HG03378 (cell line): ENCODE measurements at regions not wholly inside any gene's neighbourhood (a gene's known extent, or its start where the extent isn't known, plus 50 kb on each side); places are given as distances from the start of the nearest gene placed in this dataset.
"Not testable (repeated sequence)": the region's sequence is repeated elsewhere in the genome, so short reads cannot be mapped to it uniquely, and the experiment has no call there.

Source experiments
- ATAC-seq: cut with Tn5 transposase; IDR thresholded peaks from one replicate; pipeline ENCODE4 v1.9.1; 2021; ENCODE audit warnings: mild to moderate bottlenecking, moderate library complexity; ENCODE audit not compliant: unreplicated experiment

DNA sequence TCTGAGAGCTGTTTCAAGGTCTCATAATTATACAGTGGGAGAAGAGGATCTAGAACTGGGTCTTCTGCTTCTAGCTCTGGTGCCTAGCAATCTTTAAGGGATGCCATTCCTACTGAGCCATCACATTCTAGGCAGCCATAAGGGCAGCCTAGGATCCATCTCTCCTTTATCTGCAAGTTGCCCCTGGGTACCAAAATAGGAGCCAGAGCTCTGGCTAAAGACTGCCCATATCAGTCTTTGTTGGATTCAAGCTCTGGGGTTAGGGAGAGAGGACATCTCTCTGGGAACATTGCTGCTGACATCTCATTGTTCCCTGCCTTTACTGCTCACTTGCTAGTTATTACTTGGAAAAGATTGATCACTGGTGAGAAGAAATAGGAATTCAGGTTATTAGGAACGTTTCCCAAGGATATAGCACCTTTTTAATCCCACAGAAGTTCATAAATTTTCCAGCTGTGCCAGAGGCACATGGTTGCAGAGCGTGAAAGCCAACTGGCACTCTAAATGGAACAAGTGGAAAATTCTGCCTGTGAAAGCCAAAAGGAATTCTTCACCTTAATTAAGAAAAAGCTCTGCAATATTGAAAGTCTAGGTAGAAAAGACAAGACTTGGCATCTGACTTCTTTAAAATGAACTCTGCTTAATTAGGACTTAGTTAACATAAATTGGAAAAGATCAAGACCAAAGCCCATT lies 102.2 kb downstream of the CDC42EP3 start:
- ATAC-seq, result no peak

- no peak for ATAC-seq
Measured at GRCh38 chr2:37569986-37570679, 101.3 kb downstream of the CDC42EP3 start.

DNA sequence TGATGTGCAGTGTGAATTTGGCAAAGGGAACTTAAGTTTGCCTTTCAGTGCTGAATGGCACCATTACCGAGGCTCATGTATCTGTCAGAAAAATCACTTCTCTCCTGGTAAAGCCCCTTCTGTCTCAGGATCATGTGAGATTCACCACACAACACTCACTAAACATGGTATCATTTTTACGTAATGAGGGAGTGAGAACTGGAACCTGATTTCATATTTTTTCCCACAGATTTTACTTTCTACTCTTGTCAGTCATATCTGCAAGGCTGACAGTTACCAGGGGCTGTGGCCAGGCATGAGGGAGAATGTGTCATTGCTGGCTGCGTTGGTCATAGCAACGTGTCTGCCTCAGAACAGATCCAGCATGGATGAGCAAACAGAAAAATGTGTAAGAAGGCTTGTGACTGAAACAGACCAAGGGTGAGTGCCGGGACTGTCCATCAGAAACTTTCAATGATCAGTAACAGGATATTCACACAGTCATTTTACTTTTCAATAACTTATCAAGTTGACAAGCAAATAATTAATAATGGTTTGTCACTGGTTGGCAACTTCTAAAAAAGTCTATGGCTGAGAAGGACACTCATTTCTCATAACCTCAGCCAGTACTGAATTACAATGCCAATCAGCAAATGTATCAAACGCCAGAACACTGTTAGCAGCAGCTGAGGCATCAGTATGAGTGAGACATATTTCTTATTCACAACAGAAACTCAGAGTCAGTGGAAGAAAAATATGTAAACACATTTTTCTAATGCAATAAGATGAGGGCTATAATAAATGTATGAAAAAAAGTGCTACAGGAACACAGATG lies 100.5 kb downstream of the CDC42EP3 start:
- ATAC-seq, result peak; percentile 89

DNA sequence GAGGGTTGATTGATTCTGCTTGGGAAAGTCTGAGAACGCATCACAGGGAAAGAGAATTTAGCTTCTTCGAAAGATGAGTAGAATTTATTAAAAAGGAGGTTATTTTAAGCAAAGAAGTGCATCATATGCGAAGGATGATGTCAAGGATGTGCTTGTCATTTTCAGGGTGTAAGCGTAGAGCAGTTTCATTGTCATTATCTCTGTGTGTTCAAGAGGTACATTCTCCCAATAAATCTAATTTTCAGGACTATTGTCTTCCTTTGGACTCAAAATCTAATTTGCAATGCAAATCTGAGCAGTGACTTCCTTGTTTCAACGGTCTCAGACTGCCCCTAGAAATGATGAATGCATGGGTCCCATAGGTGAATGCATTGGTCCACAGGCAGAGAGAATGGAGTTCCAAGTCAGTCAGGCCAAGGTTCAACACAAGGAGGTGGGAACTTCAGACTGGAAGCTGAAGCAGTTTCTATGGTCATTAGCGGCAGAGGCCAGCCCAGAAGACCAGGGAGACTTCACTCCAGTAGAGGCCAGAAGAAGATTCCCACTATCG lies 99.8 kb downstream of the CDC42EP3 start:
- ATAC-seq, result no peak

GRCh38 chr2:37573451-37574388 lies 97.7 kb downstream of the CDC42EP3 start:
- peak; percentile 61 for ATAC-seq

- no peak for ATAC-seq
Measured at GRCh38 chr2:37575780-37576179, 95.7 kb downstream of the CDC42EP3 start.

GRCh38 chr2:37576194-37576593 lies 95.2 kb downstream of the CDC42EP3 start:
- not testable (repeated sequence) for ATAC-seq

DNA sequence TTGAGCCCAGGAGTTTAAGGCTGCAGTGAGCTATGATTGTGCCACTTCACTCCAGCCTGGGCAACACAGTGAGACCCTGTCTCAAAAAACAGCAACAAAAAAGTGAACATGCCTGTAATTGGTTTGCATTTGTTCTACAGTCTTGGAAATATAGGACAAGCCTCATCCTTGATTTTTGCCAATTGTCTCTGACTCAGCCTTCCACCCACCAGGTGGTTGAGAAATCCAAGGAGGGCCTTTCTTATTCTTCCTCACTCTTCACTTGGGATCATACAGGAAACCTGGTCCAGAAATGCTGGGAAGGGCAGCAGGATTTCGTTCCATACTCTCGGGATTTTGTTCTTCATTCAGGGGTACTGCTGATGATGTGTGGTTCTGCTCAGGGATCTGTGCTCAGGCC lies 94.6 kb downstream of the CDC42EP3 start:
- ATAC-seq, result no peak

GRCh38 chr2:37579192-37579713 lies 92.2 kb downstream of the CDC42EP3 start:
- ATAC-seq, result no peak

GRCh38 chr2:37579949-37580348 lies 91.5 kb downstream of the CDC42EP3 start:
- not testable (repeated sequence) for ATAC-seq

DNA sequence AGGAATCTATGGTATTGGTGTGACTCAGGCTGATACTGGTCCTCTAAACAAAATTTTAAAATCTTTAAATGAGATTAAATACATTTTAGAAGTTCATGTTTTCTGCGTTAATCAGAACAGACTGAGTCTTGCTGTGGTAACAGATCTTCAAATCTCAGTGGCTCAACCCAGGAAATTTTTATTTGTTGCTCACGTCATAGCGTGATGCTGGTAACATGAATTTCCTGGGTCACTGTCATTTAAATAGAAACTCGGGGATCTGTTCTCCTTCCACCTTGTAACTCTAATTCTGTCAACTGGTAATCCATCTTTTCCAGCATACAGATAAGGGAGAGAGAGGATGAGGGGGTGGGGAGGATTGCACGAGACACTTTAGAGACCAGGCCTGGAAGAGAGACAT lies 90.0 kb downstream of the CDC42EP3 start:
- no peak for ATAC-seq

DNA sequence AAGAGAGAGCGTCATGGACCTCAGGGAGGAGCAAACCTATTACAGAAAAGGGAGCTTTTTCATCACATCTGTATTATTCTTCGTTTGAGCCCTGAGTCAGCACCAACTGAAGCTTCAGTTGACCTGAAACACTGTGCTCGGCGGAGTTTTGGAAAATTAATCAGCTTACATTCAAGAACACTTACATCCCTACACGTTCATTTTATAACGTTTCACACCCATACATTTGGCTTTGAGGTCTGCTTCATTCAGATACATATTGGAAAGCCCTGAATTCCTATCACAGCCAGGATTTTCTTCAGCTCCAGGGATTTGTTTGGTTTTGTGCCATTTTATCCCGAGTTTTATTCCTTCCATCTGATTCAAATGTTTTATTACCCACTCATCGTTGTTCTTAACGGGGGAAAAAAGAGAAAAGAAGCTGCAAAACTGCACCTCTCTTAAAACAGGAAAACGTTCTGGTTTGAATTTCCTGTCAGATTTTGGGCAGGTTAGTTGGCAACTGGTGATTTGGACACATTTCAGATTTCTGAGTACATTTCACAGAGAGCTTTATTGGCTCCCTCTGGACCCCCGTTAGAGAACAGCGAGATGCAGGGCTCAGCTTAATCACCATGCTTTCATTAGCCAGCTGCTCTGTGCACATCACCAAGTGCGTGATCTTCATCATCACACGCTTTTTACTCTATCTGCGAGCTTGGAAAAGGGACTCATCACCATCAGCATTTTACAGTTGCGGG lies 88.8 kb downstream of the CDC42EP3 start:
- no peak for ATAC-seq

DNA sequence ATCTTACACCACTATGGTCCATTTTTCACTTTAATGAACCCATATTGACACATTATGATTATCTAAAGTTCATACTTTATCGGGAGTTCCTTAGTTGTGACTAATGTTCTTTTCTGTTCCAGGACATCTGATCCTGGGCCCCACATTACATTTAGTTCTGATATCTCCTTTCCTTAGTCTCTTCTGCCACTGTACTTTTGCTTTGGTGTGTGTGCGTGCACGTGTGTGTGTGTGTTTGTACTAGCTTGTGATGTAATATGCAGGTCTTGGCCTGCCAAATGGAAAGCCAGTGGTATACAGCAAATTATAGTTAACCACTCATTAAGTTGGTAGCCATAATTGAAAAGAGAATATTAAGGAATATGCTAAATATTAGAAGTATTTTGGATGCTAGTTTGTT lies 88.0 kb downstream of the CDC42EP3 start:
- ATAC-seq, result no peak

GRCh38 chr2:37583867-37584266 lies 87.6 kb downstream of the CDC42EP3 start:
- no peak for ATAC-seq

- ATAC-seq, result peak; percentile 11
Measured at GRCh38 chr2:37585295-37585908, 86.0 kb downstream of the CDC42EP3 start.

GRCh38 chr2:37585982-37586621 lies 85.3 kb downstream of the CDC42EP3 start:
- ATAC-seq, result peak; percentile 41

DNA sequence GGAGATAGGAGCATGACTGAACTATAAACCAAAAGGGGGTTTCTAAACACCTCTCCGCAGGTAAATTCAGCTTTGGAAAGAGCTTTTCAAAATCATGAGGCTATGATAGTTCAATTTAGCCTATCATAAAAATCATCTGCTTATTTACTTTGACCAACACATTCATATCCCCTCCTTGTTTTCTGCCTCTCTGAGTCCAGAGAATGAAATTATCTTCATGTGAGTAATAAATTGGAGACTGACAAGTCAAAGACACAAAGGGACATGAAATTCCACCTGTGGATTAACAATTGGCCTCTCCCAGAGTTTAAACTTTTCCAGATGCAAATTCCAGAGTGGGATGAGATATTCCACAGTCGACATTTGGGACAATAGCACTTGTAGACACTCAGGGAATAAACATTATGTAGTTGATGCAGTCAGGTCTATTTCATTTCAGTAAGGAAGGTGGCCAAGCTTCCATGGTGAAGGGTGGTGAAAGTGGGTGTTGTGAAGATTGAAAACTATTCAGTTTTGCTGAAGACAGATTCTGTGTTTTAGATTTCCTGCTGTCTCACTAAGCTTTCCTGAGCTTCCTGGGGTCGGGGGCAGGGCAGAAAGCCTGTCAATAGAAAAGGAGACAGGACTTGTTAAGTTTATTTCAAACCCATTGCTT lies 84.7 kb downstream of the CDC42EP3 start:
- no peak for ATAC-seq

- ATAC-seq, result no peak
Measured at GRCh38 chr2:37587817-37588216, 83.6 kb downstream of the CDC42EP3 start.
